ENCODE measurements at regions not wholly inside any gene's neighbourhood (a gene's known extent, or its start where the extent isn't known, plus 50 kb on each side); places are given as distances from the start of the nearest gene placed in this dataset.

- no peaks in the 10 kb centered on the region for H3K36me3 ChIP-seq (ENCODE audit: control insufficient read depth in 2 of 3, insufficient read depth in 3 of 3, low read length in 3 of 3)
- no peak for FAIRE-seq
Measured at GRCh38 chr20:58117944-58118343, 110.5 kb downstream of the ANKRD60 start.

DNA sequence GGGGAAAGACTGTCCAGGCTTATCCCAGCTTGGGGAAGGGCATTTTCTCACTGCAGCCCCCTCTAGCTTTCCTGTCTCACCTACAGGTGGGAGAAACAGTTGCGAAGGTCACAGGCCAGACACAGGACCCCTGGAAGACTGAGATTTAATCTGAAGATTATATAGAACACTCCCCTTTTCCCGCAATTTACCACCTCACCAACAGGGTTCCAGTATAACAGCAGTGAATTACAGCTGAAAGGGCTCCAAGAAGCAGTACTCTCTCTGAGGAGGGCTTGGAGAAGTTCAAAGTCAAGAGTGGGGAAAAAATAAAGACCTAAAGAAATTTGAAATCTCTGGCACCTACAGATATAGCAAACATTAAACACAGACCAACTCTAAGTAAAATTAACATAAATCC lies 111.9 kb downstream of the ANKRD60 start:
- TF ChIP-seq CTCF (IDR thresholded peaks at IDR 0.05; ENCODE audit: borderline replicate concordance, extremely low read depth, insufficient read depth): no peak
- Histone ChIP-seq H3K27me3 (ENCODE audit: control insufficient read depth, insufficient read depth, low read length) (no peaks in the 10 kb centered on the region), H3K9ac (ENCODE audit: low read length in 3 of 3) (no peak overlapping the region), H3K27ac (ENCODE audit: low read depth in 2 of 2, low read length in 2 of 2) (no peak overlapping the region), H3K9me3 (ENCODE audit: control insufficient read depth in 2 of 3, insufficient read depth in 1 of 3, low read length in 3 of 3) (peaks cover 0 to 3% (median 0%) of the 10 kb centered on the region in 3 donors), H3K36me3 (ENCODE audit: control insufficient read depth in 2 of 3, insufficient read depth in 3 of 3, low read length in 3 of 3) (no peaks in the 10 kb centered on the region), H3K4me1 (ENCODE audit: control insufficient read depth in 2 of 3, insufficient read depth in 2 of 3, low read depth in 1 of 3, low read length in 3 of 3) (no peaks in the 10 kb centered on the region), H3K4me3 (ENCODE audit: low read length in 3 of 3) (no peak overlapping the region)
- no peak for FAIRE-seq
- no peak for DNase-seq
- intact Hi-C loops (cut with DNase I): no loop called here

More at GRCh38 chr20:58117944-58118343, 110.5 kb downstream of the ANKRD60 start:
- peaks cover 0 to 3% (median 0%) of the 10 kb centered on the region in 3 donors for H3K9me3 ChIP-seq (ENCODE audit: control insufficient read depth in 2 of 3, insufficient read depth in 1 of 3, low read length in 3 of 3)
- H3K4me1 ChIP-seq (ENCODE audit: control insufficient read depth in 2 of 3, insufficient read depth in 2 of 3, low read depth in 1 of 3, low read length in 3 of 3): no peaks in the 10 kb centered on the region
- no peak overlapping the region for H3K9ac ChIP-seq (ENCODE audit: low read length in 3 of 3)
- no peak overlapping the region for H3K27ac ChIP-seq (ENCODE audit: low read depth in 2 of 2, low read length in 2 of 2)
- H3K4me3 ChIP-seq (ENCODE audit: low read length in 3 of 3): no peak overlapping the region
- no peak for TF ChIP-seq CTCF (IDR thresholded peaks at IDR 0.05; ENCODE audit: borderline replicate concordance, extremely low read depth, insufficient read depth)
- DNase-seq: no peak
- H3K27me3 ChIP-seq (ENCODE audit: control insufficient read depth, insufficient read depth, low read length): no peaks in the 10 kb centered on the region
- intact Hi-C loops (cut with DNase I): no loop called here

DNA sequence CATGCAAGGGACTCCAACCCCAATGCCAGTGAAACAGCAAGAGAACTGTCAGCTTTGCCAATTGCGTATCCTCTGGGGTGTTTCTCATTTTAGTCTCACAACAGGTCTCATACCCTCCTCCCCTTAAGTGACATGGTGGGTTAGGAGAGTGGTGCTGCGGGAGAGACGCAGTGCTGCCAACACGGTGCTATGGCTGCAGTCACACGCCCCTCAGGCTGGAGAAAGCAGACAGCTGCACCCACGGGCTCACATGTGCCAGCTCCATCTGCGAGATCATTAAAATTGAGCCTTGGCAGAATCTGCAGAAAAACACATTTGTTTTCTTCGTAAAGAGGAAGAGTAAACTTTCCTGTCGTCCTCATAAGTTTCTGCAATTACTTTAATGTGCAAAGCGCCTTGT lies 114.7 kb downstream of the ANKRD60 start:
- no peak overlapping the region for H3K9ac ChIP-seq (ENCODE audit: low read length in 3 of 3)
- TF ChIP-seq CTCF (IDR thresholded peaks at IDR 0.05; ENCODE audit: borderline replicate concordance, extremely low read depth, insufficient read depth): no peak
- H3K4me1 ChIP-seq (ENCODE audit: control insufficient read depth in 2 of 3, insufficient read depth in 2 of 3, low read depth in 1 of 3, low read length in 3 of 3): no peaks in the 10 kb centered on the region
- FAIRE-seq (no peak), DNase-seq (no peak)
- H3K27ac ChIP-seq (ENCODE audit: low read depth in 2 of 2, low read length in 2 of 2): no peak overlapping the region
- peaks cover 0 to 3% (median 0%) of the 10 kb centered on the region in 3 donors for H3K9me3 ChIP-seq (ENCODE audit: control insufficient read depth in 2 of 3, insufficient read depth in 1 of 3, low read length in 3 of 3)
- H3K27me3 ChIP-seq (ENCODE audit: control insufficient read depth, insufficient read depth, low read length): no peaks in the 10 kb centered on the region
- no peaks in the 10 kb centered on the region for H3K36me3 ChIP-seq (ENCODE audit: control insufficient read depth in 2 of 3, insufficient read depth in 3 of 3, low read length in 3 of 3)
- intact Hi-C loops (cut with DNase I): no loop called here
- H3K4me3 ChIP-seq (ENCODE audit: low read length in 3 of 3): no peak overlapping the region

Measured in kidney (tissue), 13 donors.